PFSK-1 (cell line): ENCODE measurements at regions not wholly inside any gene's neighbourhood (a gene's known extent, or its start where the extent isn't known, plus 50 kb on each side); places are given as distances from the start of the nearest gene placed in this dataset.

Source experiments
- SIN3A ChIP-seq: IDR thresholded peaks from 2 replicates; pipeline ENCODE4 v1.6.1; 2012; ENCODE audit warnings: mild to moderate bottlenecking, low read length, moderate library complexity, borderline replicate concordance; ENCODE audit not compliant: insufficient read depth
- TAF1 ChIP-seq: IDR thresholded peaks from 2 replicates; pipeline ENCODE4 v1.6.1; 2012; ENCODE audit warnings: low read length, control low read depth, borderline replicate concordance; ENCODE audit not compliant: insufficient read depth

DNA sequence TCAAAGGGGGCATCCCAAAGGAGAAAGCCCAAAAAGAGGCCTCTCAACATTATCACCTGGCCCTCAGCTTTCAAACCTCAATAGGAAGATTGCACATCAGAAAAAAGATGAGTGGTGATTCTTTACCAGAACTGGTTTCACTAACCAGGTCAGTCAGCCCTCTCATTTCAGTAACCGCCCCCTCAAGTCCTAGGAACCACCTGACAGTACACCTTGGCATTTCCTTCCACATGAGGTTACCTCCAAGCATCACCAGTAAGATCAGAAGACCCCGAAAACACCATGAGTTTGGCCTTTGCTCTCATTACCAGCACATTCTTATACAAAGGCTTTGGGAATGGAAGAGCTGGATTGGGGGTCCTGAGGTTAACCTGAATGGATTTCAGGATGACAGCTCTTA, 200.5 kb downstream of the SUCLA2 start:
- TF ChIP-seq SIN3A (no peak), TAF1 (no peak)
